HG02938 (cell line): ENCODE measurements at regions not wholly inside any gene's neighbourhood (a gene's known extent, or its start where the extent isn't known, plus 50 kb on each side); places are given as distances from the start of the nearest gene placed in this dataset.
"Not testable (repeated sequence)": the region's sequence is repeated elsewhere in the genome, so short reads cannot be mapped to it uniquely, and the experiment has no call there.

ENCODE experiments used
- ATAC-seq: cut with Tn5 transposase; IDR thresholded peaks from one replicate; pipeline ENCODE4 v1.9.1; 2021; ENCODE audit warnings: mild to moderate bottlenecking, moderate library complexity; ENCODE audit not compliant: unreplicated experiment

DNA sequence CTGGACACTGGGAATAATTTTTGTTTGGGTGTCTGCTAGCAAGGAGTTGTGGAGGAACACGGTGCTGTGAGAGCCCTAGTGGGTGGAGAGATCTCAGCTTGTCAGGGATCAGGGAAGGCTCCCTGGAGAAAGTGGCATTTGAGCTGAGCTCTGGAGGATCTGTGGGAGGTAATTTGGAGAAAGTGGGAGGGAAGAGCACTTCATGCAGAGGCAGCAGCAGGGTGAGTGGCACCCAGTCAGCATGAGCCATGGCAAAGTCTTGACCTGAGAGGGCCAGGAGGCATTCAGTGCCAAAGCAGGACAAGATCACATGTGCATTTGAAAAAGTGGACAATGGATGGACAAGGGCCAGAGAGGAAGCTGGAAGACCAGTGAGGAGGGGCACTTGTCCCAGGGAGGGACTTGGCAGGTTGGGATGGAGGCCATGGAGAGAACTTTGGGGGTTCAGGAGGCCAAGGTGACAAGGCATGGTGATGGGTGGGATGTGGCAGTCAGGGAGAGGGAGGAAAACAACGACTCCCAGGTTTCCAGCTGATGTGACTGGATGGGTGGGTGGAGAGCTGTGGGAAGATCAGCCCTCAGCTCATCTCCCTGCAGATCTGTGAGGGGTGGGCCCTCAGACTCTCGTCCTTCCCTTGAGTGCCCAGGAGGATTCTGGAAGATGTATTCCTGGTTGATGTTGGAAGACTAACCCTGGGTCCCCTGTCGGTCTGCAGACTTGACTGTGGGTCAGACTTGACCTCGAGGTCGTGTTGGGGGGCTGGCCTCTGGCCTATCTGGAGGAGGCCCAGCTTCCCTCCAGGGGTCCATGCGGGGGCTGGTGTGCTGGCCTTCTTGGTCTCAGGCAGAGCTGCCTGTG, 68.9 kb upstream of the PITX1 start:
- ATAC-seq, result no peak

DNA sequence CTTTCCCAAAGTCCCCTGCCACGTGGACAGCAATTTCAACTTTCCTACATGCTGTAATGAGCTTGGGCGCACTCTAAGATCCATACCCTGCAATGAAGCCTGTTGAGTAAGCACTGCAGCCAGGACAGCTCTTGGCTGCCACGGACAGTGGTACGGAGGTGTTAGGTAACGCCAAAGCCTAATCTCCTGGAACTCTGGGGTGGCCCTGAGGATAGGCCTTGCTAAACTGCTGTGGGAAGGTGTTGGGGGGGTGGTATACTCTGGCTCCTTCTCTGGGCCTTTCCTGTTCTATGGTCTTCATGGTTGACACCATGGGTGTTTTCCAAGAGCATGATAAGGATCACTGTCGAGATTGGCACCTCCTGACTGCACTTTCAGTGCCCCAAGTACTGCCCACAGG, 66.4 kb upstream of the PITX1 start:
- no peak for ATAC-seq

DNA sequence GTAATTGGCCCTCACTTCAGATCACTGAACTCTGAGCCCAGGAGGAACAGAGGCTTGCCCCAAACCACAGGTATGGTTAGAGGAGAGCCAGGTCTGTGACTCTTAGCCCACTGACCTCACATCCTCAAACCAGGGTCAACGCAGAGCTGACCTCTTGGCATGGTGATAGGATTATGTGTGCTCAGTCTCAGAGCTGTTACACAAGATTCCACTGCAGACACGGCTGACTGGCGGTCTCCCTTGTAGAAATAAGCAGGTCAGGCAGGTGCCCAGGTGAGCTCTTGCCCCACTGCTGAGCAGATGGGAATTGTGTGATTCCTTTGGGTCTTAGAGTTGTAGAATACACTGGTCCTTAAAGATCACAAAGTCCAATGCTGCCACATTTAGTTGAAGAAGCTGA, 66.0 kb upstream of the PITX1 start:
- no peak for ATAC-seq

DNA sequence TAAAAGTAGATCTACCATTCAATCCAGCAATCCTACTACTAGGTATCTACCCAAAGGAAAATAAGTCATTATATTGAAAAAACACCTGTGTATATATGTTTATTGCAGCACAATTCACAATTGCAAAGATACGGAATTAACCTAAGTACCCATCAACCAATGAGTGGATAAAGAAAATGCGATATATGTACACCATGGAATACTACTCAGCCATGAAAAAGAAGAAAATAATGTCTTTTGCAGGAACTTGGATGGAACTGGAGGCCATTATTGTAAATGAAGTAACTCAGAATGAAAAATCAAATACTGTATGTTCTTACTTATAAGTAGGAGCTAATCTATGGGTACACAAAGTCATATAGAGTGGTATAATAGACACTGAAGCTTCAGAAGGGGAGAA, 63.4 kb upstream of the PITX1 start:
- ATAC-seq, result no peak

DNA sequence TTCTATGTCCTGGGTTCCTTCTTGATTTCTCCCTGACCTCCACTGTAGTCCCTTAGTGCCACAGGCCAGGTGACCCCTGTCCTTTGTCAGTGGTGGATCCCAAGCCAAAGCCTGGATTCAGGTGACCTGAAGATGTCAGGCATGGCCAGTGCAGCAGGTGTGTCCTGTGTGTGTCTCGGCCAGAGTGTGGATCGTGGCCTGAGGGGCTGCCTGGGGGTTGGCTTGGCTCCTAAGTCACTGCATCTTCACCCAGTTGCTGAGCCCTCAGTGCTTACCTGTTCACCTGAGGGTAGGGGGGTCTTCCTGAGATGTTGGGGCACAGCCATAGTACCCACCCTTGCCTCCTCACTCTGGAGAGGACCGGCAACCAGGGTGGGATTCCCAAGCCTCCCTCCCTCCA, 61.8 kb upstream of the PITX1 start:
- no peak for ATAC-seq

DNA sequence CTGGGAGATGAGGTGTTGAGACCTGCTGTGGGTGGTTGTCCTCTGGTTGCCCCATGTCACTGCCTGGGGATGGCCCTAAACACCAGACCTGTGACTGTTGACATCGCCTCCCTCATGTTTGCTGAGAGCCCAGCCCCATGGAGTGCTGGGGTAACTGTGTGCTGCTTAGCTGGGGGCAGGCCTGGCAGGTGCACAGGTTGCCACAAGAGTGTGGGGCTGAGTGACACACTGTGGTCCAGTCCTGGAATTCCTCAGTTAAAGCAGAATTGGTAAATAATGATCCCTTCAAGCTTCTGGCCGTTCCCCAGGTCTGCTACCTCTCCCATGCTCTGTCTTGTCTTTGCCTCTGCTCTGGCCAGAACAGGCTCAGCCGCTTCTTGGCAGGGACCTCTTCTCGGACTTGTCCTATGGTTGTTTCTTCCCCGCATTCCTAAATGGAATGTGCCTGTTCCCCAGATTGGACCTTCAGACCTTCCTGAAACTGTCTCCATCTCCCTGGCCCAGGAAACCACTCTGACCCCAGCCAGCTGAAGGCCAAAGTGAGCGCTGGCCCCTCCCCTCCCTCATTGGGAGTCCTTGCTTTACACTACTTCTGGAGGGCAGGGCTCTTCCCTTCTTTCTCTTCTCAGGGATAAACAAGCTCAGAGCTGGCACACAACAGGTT, 61.2 kb upstream of the PITX1 start:
- no peak for ATAC-seq

DNA sequence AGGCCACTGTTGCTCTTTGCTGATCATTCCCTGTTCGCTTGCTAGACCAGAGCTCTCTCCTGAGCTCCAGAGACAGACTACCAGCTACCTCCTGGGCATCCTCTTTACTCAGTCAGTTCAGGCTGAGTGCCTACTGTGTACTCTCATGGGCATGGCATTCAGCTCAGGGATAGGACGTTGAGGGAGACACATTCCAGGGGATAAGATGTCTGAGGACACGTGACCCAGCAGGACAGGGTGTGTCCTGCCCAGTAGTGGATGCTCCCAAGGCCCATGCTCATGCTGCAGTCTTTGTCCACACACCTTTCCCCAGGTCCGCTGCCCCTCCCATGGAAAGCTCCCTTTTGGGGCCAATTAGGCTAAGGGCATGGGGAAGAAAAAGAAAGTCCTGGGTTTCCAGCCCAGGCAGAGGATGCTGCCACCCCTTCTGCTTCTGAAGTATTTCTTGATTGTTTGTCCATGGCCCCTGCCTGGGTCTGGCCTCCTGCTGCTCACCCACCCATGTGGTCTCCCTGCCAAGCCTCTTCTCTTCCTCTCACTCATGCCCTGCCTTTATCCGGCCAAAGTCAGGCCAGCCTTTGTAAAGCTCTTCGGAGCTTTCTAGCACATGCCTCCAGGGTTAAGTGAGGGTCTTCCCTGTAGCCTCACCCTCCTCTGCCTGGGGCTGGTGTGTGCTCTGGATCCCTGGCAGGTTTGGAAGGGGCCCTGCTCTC, 60.5 kb upstream of the PITX1 start:
- no peak for ATAC-seq

DNA sequence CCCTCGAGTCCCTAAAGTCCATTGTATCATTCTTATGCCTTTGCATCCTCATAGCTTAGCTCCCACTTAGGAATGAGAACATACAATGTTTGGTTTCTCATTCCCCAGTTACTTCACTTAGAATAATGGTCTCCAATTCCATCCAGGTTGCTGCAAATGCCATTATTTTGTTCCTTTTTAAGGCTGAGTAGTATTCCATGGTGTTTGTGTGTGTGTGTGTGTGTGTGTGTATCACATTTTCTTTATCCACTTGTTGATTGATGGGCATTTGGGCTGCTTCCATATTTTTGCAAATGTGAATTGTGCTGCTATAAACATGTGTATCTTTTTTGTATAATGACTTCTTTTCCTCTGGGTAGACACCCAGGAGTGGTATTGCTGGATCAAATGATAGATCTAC, 59.5 kb upstream of the PITX1 start:
- not testable (repeated sequence) for ATAC-seq

DNA sequence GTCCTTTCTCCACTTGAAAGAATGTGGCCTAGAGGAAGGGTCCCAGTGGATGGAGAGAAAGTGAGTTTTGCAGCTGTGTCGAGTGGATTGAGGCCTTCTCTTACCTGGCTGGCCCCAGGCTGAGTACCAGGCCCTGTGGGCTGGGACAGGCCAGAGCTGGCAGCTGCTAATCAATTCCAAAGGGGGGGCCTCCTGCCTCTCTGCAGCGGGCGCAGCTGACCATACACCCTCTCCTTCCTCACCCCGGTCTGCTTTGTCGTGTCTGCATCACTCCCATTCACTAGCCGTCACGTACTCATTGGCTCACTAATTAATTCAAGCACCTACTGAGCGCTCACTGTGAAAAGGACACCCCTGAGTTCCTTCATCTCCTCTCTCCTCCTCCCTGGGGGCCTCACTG, 58.4 kb upstream of the PITX1 start:
- no peak for ATAC-seq

DNA sequence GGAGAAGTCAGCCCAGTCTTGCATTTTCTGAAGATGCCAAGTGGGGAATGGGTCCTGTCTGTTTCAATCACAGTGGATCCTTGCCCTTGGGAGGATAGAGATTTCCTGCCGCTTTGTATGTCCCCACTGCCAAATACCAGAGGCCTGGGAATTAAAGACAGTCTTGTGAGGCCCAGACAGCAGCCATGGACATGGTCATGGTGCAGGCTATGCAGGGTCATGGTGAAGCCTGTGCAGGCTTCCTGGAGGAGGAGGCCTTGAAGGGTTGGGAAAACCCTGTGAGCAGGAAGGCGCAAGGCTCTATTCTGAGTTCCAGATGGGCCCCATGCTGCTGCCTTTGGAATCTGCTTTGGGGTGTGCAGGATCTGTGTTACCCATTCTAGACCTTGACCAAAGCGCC, 57.3 kb upstream of the PITX1 start:
- ATAC-seq, result no peak

DNA sequence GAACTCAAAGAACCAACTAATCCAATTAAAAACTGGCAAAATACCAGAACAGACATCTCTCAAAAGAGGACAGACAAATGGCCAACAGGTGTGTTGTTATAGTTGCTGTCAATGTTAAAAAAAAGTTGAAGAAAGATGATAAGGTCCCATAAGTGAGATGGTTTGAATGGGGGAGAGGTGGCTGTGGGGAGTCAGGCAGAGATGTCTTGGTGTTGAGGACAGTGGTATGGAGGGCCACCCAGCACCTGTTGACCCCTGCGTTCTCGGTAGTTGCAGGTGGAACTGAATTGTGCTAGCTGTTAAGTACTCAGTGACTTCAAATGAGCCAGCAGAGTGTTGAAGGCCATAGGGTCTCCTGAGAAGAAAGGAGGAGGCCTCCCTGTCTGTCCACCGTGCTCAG, 55.9 kb upstream of the PITX1 start:
- no peak for ATAC-seq

DNA sequence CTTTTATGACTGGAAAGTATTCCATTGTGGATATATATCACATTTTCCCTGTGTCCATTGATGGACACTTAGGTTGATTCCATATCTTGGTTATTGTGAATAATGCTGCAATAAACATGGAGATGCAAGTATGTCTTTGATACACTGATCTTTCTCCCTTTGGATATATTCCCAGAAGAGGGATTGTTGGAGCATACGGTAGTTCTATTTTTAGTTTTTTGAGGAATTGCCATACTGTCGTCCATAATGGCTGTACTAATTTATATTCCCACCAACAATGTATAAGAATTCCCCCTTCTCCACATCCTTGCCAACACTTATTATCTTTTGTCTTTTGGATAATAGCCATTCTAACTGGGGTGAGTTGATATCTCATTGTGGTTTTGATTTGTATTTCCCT, 54.9 kb upstream of the PITX1 start:
- ATAC-seq, result no peak

DNA sequence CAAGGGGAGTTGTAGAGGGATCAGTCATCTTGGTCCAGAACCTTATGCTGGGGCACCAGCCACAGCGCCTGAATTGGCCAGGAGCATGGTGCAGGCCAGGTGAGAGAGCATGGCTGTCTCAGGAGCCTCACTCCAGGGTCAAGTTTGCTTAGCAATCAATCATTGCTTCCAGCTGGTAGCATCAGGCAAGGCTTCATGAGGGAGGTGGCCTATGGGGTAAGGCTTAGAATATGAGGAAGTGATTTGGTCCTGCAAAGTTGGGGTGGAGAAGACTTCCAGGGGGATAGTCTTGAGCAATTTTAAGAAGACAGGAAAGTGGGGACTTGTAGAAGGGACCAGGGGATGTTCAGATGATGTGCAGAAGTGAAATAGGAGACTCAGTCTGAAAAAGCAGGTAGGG, 53.9 kb upstream of the PITX1 start:
- ATAC-seq, result no peak

DNA sequence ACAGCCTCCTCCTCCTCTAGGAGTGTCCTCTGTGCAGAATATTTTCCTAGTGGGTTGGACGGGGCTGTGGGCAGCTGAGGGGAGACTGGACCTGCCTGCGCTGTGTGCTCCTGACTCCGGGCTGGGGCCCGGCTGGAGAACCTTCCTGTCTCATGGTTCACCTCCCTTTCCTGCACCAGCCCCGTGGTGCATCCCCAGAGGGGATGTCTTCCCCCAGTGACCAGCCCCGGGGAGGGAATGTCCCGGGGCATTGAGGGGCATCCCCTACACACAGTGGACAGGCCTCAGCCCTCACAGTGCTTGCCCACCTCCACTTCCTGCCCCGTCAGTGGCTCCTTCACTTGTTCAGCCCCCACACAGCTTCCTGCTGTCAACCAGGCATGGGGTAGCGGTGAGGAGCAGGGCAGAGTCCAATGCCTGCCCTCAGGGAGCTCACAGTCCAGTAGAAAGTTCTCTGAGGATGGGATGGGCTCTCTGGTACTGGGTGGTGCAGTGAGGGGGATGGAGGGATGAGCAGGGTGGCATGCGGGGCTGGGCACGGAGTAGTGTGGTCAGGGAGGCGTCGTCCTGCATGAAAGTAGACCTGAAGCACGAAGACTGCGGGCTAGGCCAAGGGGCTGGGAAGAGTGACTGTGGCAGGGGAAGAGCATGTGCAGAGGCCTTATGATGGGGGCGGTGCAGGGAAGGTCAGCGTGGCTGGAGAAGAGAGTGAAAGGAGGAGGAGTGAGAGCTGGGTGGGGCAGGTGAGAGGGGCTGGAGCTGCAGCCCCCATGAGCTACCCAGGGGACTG, 52.1 kb upstream of the PITX1 start:
- no peak for ATAC-seq

DNA sequence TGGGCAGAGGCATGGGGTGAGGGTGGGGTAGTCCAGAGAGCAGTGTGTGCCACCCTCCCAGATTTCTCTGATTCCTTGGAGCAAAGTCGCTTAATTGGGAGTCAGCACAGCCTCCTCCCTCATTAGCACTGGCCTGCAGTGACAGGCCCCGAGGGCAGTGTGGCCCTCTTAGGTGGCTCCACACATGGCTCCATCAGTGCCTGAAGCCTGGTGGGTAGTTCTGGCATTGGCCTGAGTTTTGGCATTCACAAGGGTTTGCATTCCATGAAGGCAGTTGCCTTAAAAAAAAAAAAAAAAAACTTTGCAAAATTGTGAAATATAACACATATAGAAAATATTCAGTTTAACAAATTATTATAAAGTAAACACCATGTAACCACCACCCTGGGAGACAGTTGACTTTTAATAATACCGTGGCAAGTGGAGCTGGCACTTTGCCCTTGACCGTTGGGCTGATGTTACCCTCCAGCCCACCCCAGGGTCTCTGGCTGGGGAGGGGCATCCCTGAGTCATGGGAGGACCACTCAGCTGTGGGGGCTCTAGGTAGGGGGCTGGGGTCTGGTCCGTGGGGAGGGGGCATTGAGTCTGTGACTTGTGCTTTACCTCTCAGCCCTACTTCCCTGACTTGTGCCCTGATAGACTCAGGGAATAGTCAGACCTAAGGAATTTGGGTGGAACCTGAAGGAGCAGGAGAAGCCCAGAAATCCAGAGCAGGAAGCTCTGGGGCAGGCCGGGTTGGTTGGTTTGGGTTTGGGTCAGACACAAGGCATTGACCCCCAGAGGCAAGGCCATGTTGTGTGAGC, 51.3 kb upstream of the PITX1 start:
- ATAC-seq, result no peak
